Left renal cortex interstitium (tissue), 4 donors: ENCODE measurements at regions not wholly inside any gene's neighbourhood (a gene's known extent, or its start where the extent isn't known, plus 50 kb on each side); places are given as distances from the start of the nearest gene placed in this dataset.
"Not testable (repeated sequence)": the region's sequence is repeated elsewhere in the genome, so short reads cannot be mapped to it uniquely, and the experiment has no call there.

Source experiments
- DNase-seq, 4 donors: peaks; one replicate each; pipeline ENCODE4 v3.0.0-alpha.2; 2013; ENCODE audit warnings: low read depth in 4 of 4, low spot score in 2 of 4, missing footprints in 1 of 4

GRCh38 chr11:25602959-25603358 is 729.0 kb upstream of the ANO3 start:
- no peak for DNase-seq

DNA sequence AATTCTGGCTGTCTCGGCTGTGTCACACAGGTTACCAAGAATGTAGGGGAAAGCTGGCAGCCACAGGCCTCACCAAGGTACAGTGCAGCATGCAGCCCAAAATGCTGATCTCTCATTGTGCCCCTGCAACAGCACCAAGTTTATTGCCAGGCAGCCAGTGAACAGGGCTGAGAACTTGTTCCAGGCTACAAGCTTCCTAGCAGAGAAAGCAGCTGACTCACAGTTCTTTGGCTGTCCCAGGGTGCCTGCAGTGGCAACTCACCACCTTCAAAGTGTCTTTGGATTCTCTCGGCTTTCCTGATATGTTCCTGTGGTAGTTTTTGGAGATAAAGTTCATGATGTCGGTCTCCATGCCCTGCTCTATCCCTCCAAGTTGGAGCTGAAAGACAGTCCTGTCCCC is 719.1 kb upstream of the ANO3 start:
- no peak for DNase-seq

DNA sequence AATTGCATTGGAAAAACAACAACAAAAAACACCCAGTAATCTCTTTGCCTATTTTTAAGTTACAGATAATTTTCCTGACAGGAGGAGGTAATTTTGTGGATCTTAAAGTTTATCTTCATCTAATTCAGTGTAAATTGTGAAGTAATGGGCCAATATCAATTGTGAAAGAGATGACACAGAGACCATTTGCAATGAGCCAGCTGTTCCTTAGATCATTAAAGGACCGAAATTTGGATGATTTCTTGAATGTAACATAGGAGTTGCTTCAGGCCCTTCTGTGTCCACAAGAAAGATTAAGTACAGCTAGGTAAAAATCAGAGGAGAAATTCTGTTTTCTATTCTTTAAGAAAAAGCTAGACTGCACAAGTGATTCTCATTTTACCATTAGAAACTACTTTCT is 718.5 kb upstream of the ANO3 start:
- DNase-seq = no peak

GRCh38 chr11:25613865-25614264 is 718.1 kb upstream of the ANO3 start:
- DNase-seq = no peak

DNA sequence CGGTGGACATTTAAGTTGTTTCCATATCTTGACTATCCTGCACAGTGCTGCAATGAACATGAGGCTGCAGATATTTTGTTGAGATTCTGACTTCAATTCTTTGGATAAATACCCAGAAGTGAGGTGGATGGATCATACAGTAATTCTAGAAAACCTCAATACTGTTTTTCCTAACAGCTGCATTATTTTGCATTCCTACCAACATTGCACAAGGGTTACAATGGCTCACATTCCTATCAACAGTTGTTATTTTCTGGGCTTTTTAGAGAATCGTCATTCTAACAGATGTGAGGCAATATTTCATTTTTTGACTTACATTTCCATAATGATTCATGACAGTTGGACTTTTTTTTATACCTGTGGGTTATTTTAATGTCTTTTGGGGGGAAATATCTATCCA is 716.9 kb upstream of the ANO3 start:
- DNase-seq = no peak

- DNase-seq = no peak
Measured at GRCh38 chr11:25615841-25616240, 716.1 kb upstream of the ANO3 start.

DNA sequence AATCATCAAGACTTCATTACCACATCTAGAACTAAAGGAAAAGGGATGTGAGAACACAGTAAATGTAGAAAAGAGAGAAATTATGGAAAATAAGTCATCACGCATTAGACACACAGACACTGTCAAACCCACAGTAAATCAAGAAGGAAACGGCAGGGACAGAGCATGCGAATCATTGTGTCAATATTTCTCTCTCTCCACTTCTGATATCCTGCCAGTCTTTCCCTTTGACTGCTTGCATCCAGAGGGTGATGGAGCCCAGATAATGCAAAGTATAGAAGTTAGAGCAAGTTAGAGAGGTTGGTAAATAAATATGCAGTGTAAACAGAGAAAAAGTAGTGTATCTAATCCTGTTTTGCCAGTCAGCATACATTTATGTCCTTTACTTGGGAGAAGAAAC is 706.8 kb upstream of the ANO3 start:
- no peak for DNase-seq

GRCh38 chr11:25628030-25628429 is 703.9 kb upstream of the ANO3 start:
- DNase-seq = no peak

DNA sequence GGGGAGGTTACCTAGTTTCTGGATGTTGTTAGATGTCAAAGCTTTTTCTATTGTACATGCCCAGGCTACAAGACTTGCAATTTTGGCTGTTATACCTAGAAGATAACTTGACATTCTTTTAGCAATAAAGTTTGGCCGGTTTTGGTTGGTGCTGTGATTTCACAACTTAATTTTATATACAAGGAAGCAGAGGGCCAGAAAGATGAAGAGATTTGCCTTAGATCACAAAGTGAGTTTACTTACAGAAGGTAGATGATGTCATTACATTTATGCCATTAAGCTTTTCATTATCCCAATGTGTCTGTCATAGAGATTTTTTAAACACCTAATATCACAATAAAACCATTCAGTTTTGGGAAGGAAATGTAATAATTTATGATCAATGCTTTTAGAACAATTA is 698.7 kb upstream of the ANO3 start:
- no peak for DNase-seq

- DNase-seq = not testable (repeated sequence)
Measured at GRCh38 chr11:25649220-25649619, 682.7 kb upstream of the ANO3 start.

DNA sequence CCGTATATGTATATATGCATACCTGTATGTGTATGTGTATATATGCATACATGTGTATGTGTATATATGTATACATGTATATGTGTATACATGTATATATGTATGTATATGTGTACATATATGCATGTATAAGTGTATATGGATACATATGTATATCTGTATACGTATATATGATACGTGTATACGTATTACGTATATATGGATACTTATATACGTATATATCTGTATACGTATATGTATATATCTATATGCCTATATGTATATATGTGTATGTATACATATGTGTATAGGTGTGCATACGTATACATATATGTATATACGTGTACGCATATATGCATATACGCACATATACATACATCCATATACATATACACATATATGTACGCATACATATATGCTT is 681.6 kb upstream of the ANO3 start:
- no peak for DNase-seq

DNA sequence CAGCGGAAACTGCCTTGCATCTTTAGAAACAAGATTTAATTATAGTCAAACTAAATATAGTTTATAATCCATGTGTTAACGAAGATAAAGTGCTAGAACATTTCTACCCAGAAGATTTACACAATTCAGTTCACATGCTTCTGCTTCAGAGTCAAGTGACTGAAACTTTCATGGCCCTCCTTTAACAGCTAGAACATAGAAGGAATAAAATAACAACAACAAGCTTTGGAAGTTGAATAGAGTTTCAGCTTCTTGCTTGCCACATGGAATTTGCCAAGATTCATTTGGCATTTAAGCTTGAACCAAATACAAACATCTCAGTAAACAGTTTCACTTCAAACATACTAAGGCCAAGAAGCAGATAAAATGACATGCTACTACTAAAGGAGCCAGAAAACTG is 676.3 kb upstream of the ANO3 start:
- DNase-seq = no peak

GRCh38 chr11:25658916-25659315 is 673.0 kb upstream of the ANO3 start:
- DNase-seq = no peak

DNA sequence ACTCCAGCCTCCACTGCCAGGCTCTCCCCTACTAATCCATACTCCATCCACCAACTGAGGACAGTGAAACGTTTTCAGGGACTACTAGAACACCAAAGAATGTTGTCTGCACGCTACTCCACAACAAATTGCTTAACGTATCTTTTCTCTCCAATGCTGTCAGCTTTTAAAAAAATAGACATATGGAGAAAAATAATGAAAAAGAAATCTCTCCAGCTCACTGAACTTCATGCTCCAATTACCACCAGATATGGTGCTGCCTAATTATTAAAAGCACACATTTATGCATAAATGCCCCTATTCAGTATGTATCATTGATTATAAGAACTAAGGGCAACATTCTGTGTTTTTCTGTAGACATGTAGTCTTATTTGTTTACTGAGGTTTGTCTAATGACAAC is 672.2 kb upstream of the ANO3 start:
- no peak for DNase-seq

DNA sequence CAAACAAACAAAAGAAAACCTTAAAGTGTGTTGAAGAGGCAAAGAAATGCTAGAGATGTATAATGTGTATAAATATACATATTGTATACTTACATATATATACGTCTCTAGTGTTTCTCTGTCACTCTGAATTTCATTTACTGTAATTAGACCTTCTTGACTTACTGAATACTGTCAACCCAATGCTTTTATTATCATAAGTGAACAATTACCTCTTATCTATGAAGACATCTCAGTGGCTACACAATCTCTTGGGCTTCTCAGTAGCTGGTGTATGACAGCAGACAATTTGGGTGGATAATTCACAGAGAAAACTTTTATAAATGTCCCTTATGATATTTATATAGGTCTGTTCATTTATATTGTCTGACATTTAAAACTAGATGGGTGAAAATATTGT is 664.1 kb upstream of the ANO3 start:
- DNase-seq = no peak

- DNase-seq = no peak
Measured at GRCh38 chr11:25691959-25692358, 640.0 kb upstream of the ANO3 start.

GRCh38 chr11:25702417-25702816 is 629.5 kb upstream of the ANO3 start:
- no peak for DNase-seq

- no peak for DNase-seq
Measured at GRCh38 chr11:25710975-25711374, 621.0 kb upstream of the ANO3 start.

- no peak for DNase-seq
Measured at GRCh38 chr11:25727944-25728343, 604.0 kb upstream of the ANO3 start.

GRCh38 chr11:25730230-25730629 is 601.7 kb upstream of the ANO3 start:
- DNase-seq = no peak

GRCh38 chr11:25733777-25734176 is 598.2 kb upstream of the ANO3 start:
- DNase-seq = no peak

DNA sequence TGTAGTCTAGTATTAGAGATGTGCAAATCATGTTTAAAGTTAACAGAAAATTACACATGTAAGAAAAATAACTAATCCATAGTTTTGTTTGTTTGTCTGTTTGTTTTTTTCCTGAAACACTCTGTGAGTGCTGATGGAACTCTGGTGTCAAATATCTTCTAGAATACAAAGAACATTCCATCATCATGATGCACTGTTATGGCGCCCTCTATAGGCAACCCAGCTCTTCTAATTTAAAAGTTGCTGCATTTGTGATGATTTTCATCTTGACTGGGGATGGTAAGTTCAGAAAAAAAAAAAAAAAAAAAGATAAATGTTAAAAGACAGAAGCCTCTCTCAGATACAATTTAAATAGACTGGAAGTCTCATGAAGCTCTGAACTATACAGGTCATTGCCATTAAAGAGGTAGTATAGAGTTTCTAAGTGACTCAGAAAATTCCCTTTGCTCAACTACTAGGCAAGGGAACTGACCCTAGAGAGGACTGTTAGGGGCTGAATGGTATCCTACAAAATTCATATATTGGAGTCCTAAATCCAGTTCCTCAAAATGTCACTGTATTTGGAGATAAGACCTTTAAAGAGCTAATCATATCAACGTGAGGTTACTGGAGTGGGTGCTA is 597.2 kb upstream of the ANO3 start:
- DNase-seq = peak in 1 of 4 donors; percentile 8

- DNase-seq = no peak
Measured at GRCh38 chr11:25737071-25737675, 594.8 kb upstream of the ANO3 start.
